Breast epithelium (tissue), 3 donors: ENCODE measurements at regions not wholly inside any gene's neighbourhood (a gene's known extent, or its start where the extent isn't known, plus 50 kb on each side); places are given as distances from the start of the nearest gene placed in this dataset.

Source experiments
- CTCF ChIP-seq, 3 donors: fragments of 450-650 bp; IDR thresholded peaks; one replicate each; pipeline ENCODE4 v1.5.1; 2016 to 2017; ENCODE audit warnings: antibody characterized with exemption in 3 of 3, mild to moderate bottlenecking in 3 of 3, moderate library complexity in 3 of 3
- POLR2A ChIP-seq: fragments of 450-650 bp; IDR thresholded peaks from one replicate; pipeline ENCODE4 v1.6.1; 2016; ENCODE audit warnings: antibody characterized with exemption, mild to moderate bottlenecking, moderate library complexity
- POLR2AphosphoS5 ChIP-seq, 3 donors: sonication (generic); formaldehyde crosslinking; IDR thresholded peaks; one replicate each; pipeline ENCODE4 v1.6.1; 2017; ENCODE audit warnings: antibody characterized with exemption in 3 of 3

DNA sequence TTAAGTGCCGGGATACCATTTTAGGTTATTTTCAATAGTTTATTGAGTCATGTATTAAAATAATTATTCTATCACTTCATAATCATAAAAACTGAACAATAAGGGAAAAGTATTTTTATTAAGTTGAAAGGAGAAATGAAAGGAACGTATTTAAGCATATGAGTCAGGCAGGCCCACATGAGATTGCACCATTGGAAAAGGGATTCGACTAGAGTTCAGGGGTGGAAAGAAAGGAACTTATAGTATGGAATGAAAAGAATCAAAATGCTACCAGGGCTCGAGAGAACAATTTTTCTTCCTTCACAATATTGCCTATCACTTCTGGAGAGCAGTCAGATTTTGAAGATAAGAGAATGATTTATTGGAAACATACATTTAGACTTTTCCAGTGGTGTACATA, 516.5 kb upstream of the NETO1 start:
- TF ChIP-seq POLR2AphosphoS5 (IDR thresholded peaks at IDR 0.05) = no peak
- no peak for TF ChIP-seq POLR2A
- no peak for TF ChIP-seq CTCF (IDR thresholded peaks at IDR 0.05)
